K562 (cell line): ENCODE measurements at regions not wholly inside any gene's neighbourhood (a gene's known extent, or its start where the extent isn't known, plus 50 kb on each side); places are given as distances from the start of the nearest gene placed in this dataset.

Experiments
- ATAC-seq: fragments of 200-7000 bp; cut with Tn5 transposase; 3 replicates; pipeline ENCODE4 v1.9.1; 2020; ENCODE audit warnings: moderate library complexity
- BruUV-seq: library from RNA; stranded (reverse); fragments of 400-500 nt; replicated peaks from 2 replicates; lab custom pipeline; 2021; lab: Mats Ljungman, UMichigan
- CTCF ChIA-PET: fragments of 300-600 bp; formaldehyde crosslinking; extraction: SDS; loops from one replicate; lab custom pipeline; 2021; ENCODE audit warnings: low intra/inter-chr PET ratio; lab: Yijun Ruan, JAX
- POLR2A ChIA-PET: fragments of 300-600, 350-650 bp; sonication (Branson Sonifier 250); formaldehyde crosslinking; extraction: SDS; loops from one replicate; lab custom pipeline; 2021; ENCODE audit warnings: antibody characterized with exemption, inconsistent platforms; lab: Yijun Ruan, JAX
- DNase-seq, 4 experiments: peaks; one replicate each; pipeline versions ENCODE4 v3.0.0 to v3.0.0-alpha.2; 2011 to 2018; ENCODE audit warnings: low spot score in 3 of 4, mixed read lengths in 3 of 4; ENCODE audit errors: extremely low read depth in 1 of 4
- FAIRE-seq: peaks from 2 replicates; lab custom pipeline; 2011; peaks lifted over from hg19 to GRCh38; lab: Jason Lieb, UNC
- H2AFZ ChIP-seq: 2 replicates; pipeline ENCODE4 v1.6.0; 2011; ENCODE audit warnings: low read depth, low read length, control low read depth, inconsistent platforms
- H3K27ac ChIP-seq: fragments of 200-600 bp; 3 replicates; pipeline ENCODE4 v1.8.0; 2011; ENCODE audit warnings: low read depth, mild to moderate bottlenecking, control low read depth, inconsistent platforms, low read length, moderate library complexity, mixed read lengths; ENCODE audit errors: extremely low read depth
- H3K27me3 ChIP-seq, 2 experiments: fragments of 300-600 bp in 1 of 2; 2 replicates in 1 of 2; 3 replicates in 1 of 2; pipeline versions ENCODE4 v1.6.0 to v1.8.0; 2011; ENCODE audit warnings: inconsistent platforms in 2 of 2, low read length in 2 of 2, mild to moderate bottlenecking in 1 of 2, mixed read lengths in 1 of 2, moderate library complexity in 1 of 2; ENCODE audit not compliant: control insufficient read depth in 2 of 2, insufficient read depth in 2 of 2
- H3K36me3 ChIP-seq: fragments of 300-600 bp; 3 replicates; pipeline ENCODE4 v1.8.0; 2011; ENCODE audit warnings: mild to moderate bottlenecking, low read length, inconsistent platforms; ENCODE audit not compliant: control insufficient read depth, insufficient read depth
- H3K4me1 ChIP-seq, 2 experiments: fragments of 200-600 bp in 1 of 2; replicated peaks in 1 of 2; 2 replicates in 1 of 2; 3 replicates in 1 of 2; pipeline versions ENCODE4 v1.5.1 to v1.8.0; 2011; ENCODE audit warnings: inconsistent platforms in 2 of 2, low read length in 2 of 2, mild to moderate bottlenecking in 1 of 2, mixed read lengths in 1 of 2, moderate library complexity in 1 of 2; ENCODE audit not compliant: control insufficient read depth in 2 of 2, insufficient read depth in 2 of 2
- H3K4me2 ChIP-seq: 2 replicates; pipeline ENCODE4 v1.6.1; 2011; ENCODE audit warnings: low read length, control low read depth, inconsistent platforms, mixed read lengths; ENCODE audit not compliant: insufficient read depth
- H3K4me3 ChIP-seq: fragments of 200-600 bp; sonication (generic), shearing (Covaris generic); 2 replicates; pipeline ENCODE4 v1.5.1; 2016; ENCODE audit warnings: control low read depth, inconsistent platforms
- H3K79me2 ChIP-seq: fragments of 200-600 bp; 3 replicates; pipeline ENCODE4 v1.8.0; 2011; ENCODE audit warnings: low read length, inconsistent platforms; ENCODE audit not compliant: control insufficient read depth, insufficient read depth
- H3K9ac ChIP-seq, 2 experiments: 2 replicates each; pipeline versions ENCODE4 v1.6.0 to v1.6.1; 2011; ENCODE audit warnings: low read depth in 2 of 2, low read length in 2 of 2, control low read depth in 1 of 2, inconsistent platforms in 1 of 2, mild to moderate bottlenecking in 1 of 2, mixed read lengths in 1 of 2; ENCODE audit not compliant: insufficient read depth in 1 of 2
- H3K9me1 ChIP-seq: one replicate; pipeline ENCODE4 v1.6.0; 2011; ENCODE audit warnings: inconsistent platforms, mild to moderate bottlenecking, low read length, moderate library complexity; ENCODE audit not compliant: control insufficient read depth, insufficient read depth
- H3K9me3 ChIP-seq: replicated peaks from 2 replicates; pipeline ENCODE4 v1.5.1; 2011; ENCODE audit warnings: low read depth, low read length, inconsistent platforms; ENCODE audit not compliant: control insufficient read depth, insufficient read depth
- H4K20me1 ChIP-seq: replicated peaks from 2 replicates; pipeline ENCODE4 v1.6.1; 2011; ENCODE audit warnings: low read length, inconsistent platforms, mixed read lengths; ENCODE audit not compliant: control insufficient read depth, insufficient read depth
- ESRRA ChIP-seq: fragments of 450-650 bp; IDR thresholded peaks from 2 replicates; pipeline ENCODE4 v1.6.1; 2014; ENCODE audit warnings: low read depth, mild to moderate bottlenecking, moderate library complexity, borderline replicate concordance
- KLF10 ChIP-seq: fragments of 250-450 bp; sonication (Bioruptor Pico); IDR thresholded peaks from 2 replicates; pipeline ENCODE4 v1.6.1; 2021; ENCODE audit warnings: matching md5 sums
- MYNN ChIP-seq, 2 experiments: sonication (generic); formaldehyde crosslinking in 1 of 2; IDR thresholded peaks; 2 replicates each; pipeline versions ENCODE4 v1.5.0 to v1.6.1; 2016 to 2020; ENCODE audit warnings: antibody characterized with exemption in 1 of 2, missing genetic modification reagents in 1 of 2
- NCOA2 ChIP-seq, 2 experiments: fragments of 450-650 bp; IDR thresholded peaks; 2 replicates each; pipeline ENCODE4 v1.6.1; 2018; ENCODE audit warnings: mild to moderate bottlenecking in 2 of 2, moderate library complexity in 1 of 2; ENCODE audit not compliant: partially characterized antibody in 2 of 2
- POLR2AphosphoS2 ChIP-seq: IDR thresholded peaks from 2 replicates; pipeline ENCODE4 v1.6.1; 2012; ENCODE audit warnings: low read length, improper control_type of control experiment
- SAFB ChIP-seq: fragments of 200-400 bp; formaldehyde crosslinking; IDR thresholded peaks from 2 replicates; pipeline ENCODE4 v1.6.1; 2017; ENCODE audit warnings: low read depth, low read length, borderline replicate concordance
- WHSC1 ChIP-seq: IDR thresholded peaks from one replicate; pipeline ENCODE4 v1.6.1; 2012; ENCODE audit warnings: low read length, control low read depth, inconsistent platforms
- ZNF639 ChIP-seq, 2 experiments: fragments of 200-800 bp in 1 of 2; sonication (Bioruptor generic) in 1 of 2; sonication (generic) in 1 of 2; formaldehyde crosslinking in 1 of 2; IDR thresholded peaks in 1 of 2; conservative IDR thresholded peaks in 1 of 2; 2 replicates each; pipeline versions ENCODE4 v1.5.0 to v1.6.1; 2016 to 2020; ENCODE audit warnings: missing compliant biosample characterization in 1 of 2, missing genetic modification characterization in 1 of 2, missing genetic modification reagents in 1 of 2
- WGBS: fragments of 100-300 bp; shearing (Covaris generic); methylation state at CpG from one replicate; pipeline ENCODE4 v1.1.6; 2016; ENCODE audit warnings: low coverage, mixed read lengths; ENCODE audit not compliant: insufficient coverage; ENCODE audit errors: missing lambda C conversion rate; 5-methylcytosine and 5-hydroxymethylcytosine counted together
- in situ Hi-C: fragments of 300-500 bp; cut with MboI; formaldehyde crosslinking; loops from 4 replicates; pipeline ENCODE4 v1.15.0; 2018; ENCODE audit warnings: inconsistent platforms, mixed read lengths
- intact Hi-C: fragments of 100-400 bp; cut with micrococcal nuclease; formaldehyde crosslinking; loops from 2 replicates; pipeline ENCODE4 v1.14.2; 2022

- TF ChIP-seq ZNF639 (CRISPR knock-in tag; conservative IDR thresholded peaks at IDR 0.05 in 1 of 2, IDR thresholded peaks at IDR 0.05 in 1 of 2) = no peak
These were observed 1778.8 kb upstream of the CDH6 start (continued) for GRCh38 chr5:29414681-29415080.

- Histone ChIP-seq H2AFZ (no peak overlapping the region), H3K4me2 (no peak overlapping the region), H3K79me2 (no peaks in the 10 kb centered on the region), H3K36me3 (no peaks in the 10 kb centered on the region), H3K4me1 (no peaks in the 10 kb centered on the region), H3K9ac (no peak overlapping the region), H3K9me3 (no peaks in the 10 kb centered on the region), H4K20me1 (no peaks in the 10 kb centered on the region), H3K4me3 (no peak overlapping the region), H3K27ac (no peak overlapping the region), H3K9me1 (no peaks in the 10 kb centered on the region), H3K27me3 (no peaks in the 10 kb centered on the region)
- no peak for FAIRE-seq
- TF ChIP-seq POLR2AphosphoS2 (no peak), ESRRA (no peak), SAFB (no peak), KLF10 (CRISPR knock-in tag) (no peak), MYNN (IDR thresholded peaks at IDR 0.05) (no peak), MYNN (CRISPR knock-in tag; IDR thresholded peaks at IDR 0.05) (no peak), WHSC1 (no peak), NCOA2 (IDR thresholded peaks at IDR 0.05; ENCODE audit: partially characterized antibody in 2 of 2) (no peak)
- no peak for DNase-seq
- no TSS peak for BruUV-seq
- ChIA-PET POLR2A (no interaction called here), CTCF (no interaction called here)
- no peak for ATAC-seq
- in situ Hi-C loops (no loop called here), intact Hi-C loops (no loop called here)
- WGBS = 0% methylated on average over 1 of the region's 1 CpG
These were observed 1780.5 kb upstream of the CDH6 start for GRCh38 chr5:29412979-29413378.
